ENCODE measurements at regions not wholly inside any gene's neighbourhood (a gene's known extent, or its start where the extent isn't known, plus 50 kb on each side); places are given as distances from the start of the nearest gene placed in this dataset.

GRCh38 chr2:217638031-217638430 is 364.8 kb downstream of the TNS1 start:
- no peak overlapping the region for H2AFZ ChIP-seq (ENCODE audit: low read length)
- TF ChIP-seq EZH2phosphoT487 (IDR thresholded peaks at IDR 0.05; ENCODE audit: borderline replicate concordance, low read depth, low read length) (no peak), CTCF (conservative IDR thresholded peaks at IDR 0.05; ENCODE audit: low read length) (no peak)
- no peak overlapping the region for H3K4me2 ChIP-seq (ENCODE audit: low read length)
- POLR2A ChIA-PET = interaction anchor here (0.6 kb wide), 1 partner anchor 16 kb away, joined by 3 read pairs; no protein-coding TSS in a partner anchor
- H3K9me2 ChIP-seq (ENCODE audit: insufficient read depth, low read length) = no peaks in the 10 kb centered on the region
- H4K20me1 ChIP-seq (ENCODE audit: insufficient read depth, low read length) = no peaks in the 10 kb centered on the region
- H3K36me3 ChIP-seq (ENCODE audit: insufficient read depth, low read length) = no peaks in the 10 kb centered on the region
- H3K79me2 ChIP-seq (ENCODE audit: insufficient read depth, low read depth, low read length) = no peaks in the 10 kb centered on the region
- H3K27ac ChIP-seq (ENCODE audit: low read depth, low read length, poor library complexity, severe bottlenecking) = no peak overlapping the region
- CTCF ChIA-PET (ENCODE audit: unreplicated experiment) = no interaction called here
- H3K9me3 ChIP-seq (ENCODE audit: low read length) = no peaks in the 10 kb centered on the region
- no TSS peak for BruUV-seq (replicated peaks)
- H3K4me1 ChIP-seq (ENCODE audit: insufficient read depth, low read length, poor library complexity, severe bottlenecking) = no peaks in the 10 kb centered on the region
- no peak overlapping the region for H3K4me3 ChIP-seq (ENCODE audit: low read depth, low read length, poor library complexity, severe bottlenecking)
- intact Hi-C loops (cut with micrococcal nuclease; ENCODE audit: unreplicated experiment) = no loop called here
- no peak for DNase-seq (ENCODE audit: low spot score)

GRCh38 chr2:217636991-217637561 is 365.7 kb downstream of the TNS1 start:
- H4K20me1 ChIP-seq (ENCODE audit: insufficient read depth, low read length) = no peaks in the 10 kb centered on the region
- POLR2A ChIA-PET = interaction anchor here (0.6 kb wide), 1 partner anchor 17 kb away, joined by 3 read pairs; no protein-coding TSS in a partner anchor
- no TSS peak for BruUV-seq (replicated peaks)
- no peaks in the 10 kb centered on the region for H3K79me2 ChIP-seq (ENCODE audit: insufficient read depth, low read depth, low read length)
- no peak overlapping the region for H3K27ac ChIP-seq (ENCODE audit: low read depth, low read length, poor library complexity, severe bottlenecking)
- no peak for DNase-seq (ENCODE audit: low spot score)
- no peak overlapping the region for H3K4me3 ChIP-seq (ENCODE audit: low read depth, low read length, poor library complexity, severe bottlenecking)
- H3K9me2 ChIP-seq (ENCODE audit: insufficient read depth, low read length) = no peaks in the 10 kb centered on the region
- no peaks in the 10 kb centered on the region for H3K4me1 ChIP-seq (ENCODE audit: insufficient read depth, low read length, poor library complexity, severe bottlenecking)
- TF ChIP-seq CTCF (conservative IDR thresholded peaks at IDR 0.05; ENCODE audit: low read length) = no peak
- TF ChIP-seq EZH2phosphoT487 (IDR thresholded peaks at IDR 0.05; ENCODE audit: borderline replicate concordance, low read depth, low read length) = no peak
- no peak overlapping the region for H2AFZ ChIP-seq (ENCODE audit: low read length)
- CTCF ChIA-PET (ENCODE audit: unreplicated experiment) = no interaction called here
- intact Hi-C loops (cut with micrococcal nuclease; ENCODE audit: unreplicated experiment) = no loop called here
- no peaks in the 10 kb centered on the region for H3K9me3 ChIP-seq (ENCODE audit: low read length)
- H3K4me2 ChIP-seq (ENCODE audit: low read length) = no peak overlapping the region
- no peaks in the 10 kb centered on the region for H3K36me3 ChIP-seq (ENCODE audit: insufficient read depth, low read length)

GRCh38 chr2:217636578-217636977 is 366.2 kb downstream of the TNS1 start:
- intact Hi-C loops (cut with micrococcal nuclease; ENCODE audit: unreplicated experiment) = no loop called here
- Histone ChIP-seq H3K4me2 (ENCODE audit: low read length) (no peak overlapping the region), H3K9me2 (ENCODE audit: insufficient read depth, low read length) (no peaks in the 10 kb centered on the region), H3K79me2 (ENCODE audit: insufficient read depth, low read depth, low read length) (no peaks in the 10 kb centered on the region), H2AFZ (ENCODE audit: low read length) (no peak overlapping the region), H3K27ac (ENCODE audit: low read depth, low read length, poor library complexity, severe bottlenecking) (no peak overlapping the region), H3K4me3 (ENCODE audit: low read depth, low read length, poor library complexity, severe bottlenecking) (no peak overlapping the region), H3K36me3 (ENCODE audit: insufficient read depth, low read length) (no peaks in the 10 kb centered on the region), H3K4me1 (ENCODE audit: insufficient read depth, low read length, poor library complexity, severe bottlenecking) (no peaks in the 10 kb centered on the region), H3K9me3 (ENCODE audit: low read length) (no peaks in the 10 kb centered on the region), H4K20me1 (ENCODE audit: insufficient read depth, low read length) (no peaks in the 10 kb centered on the region)
- POLR2A ChIA-PET = no interaction called here
- BruUV-seq (replicated peaks) = no TSS peak
- CTCF ChIA-PET (ENCODE audit: unreplicated experiment) = no interaction called here
- TF ChIP-seq CTCF (conservative IDR thresholded peaks at IDR 0.05; ENCODE audit: low read length) (no peak), EZH2phosphoT487 (IDR thresholded peaks at IDR 0.05; ENCODE audit: borderline replicate concordance, low read depth, low read length) (no peak)
- no peak for DNase-seq (ENCODE audit: low spot score)
